HAP-1 (cell line): ENCODE measurements at regions not wholly inside any gene's neighbourhood (a gene's known extent, or its start where the extent isn't known, plus 50 kb on each side); places are given as distances from the start of the nearest gene placed in this dataset.

ENCODE experiments used
- DNase-seq, 2 experiments: peaks; one replicate each; pipeline ENCODE4 v3.0.0-alpha.2; 2016 to 2020; ENCODE audit warnings: low spot score in 2 of 2
- H3K27me3 ChIP-seq: fragments of 250-450 bp; sonication (Bioruptor Pico); 2 replicates; pipeline ENCODE4 v1.5.1; 2020; ENCODE audit warnings: low read depth, mild to moderate bottlenecking, moderate library complexity
- H3K36me3 ChIP-seq: fragments of 250-450 bp; sonication (Bioruptor Pico); replicated peaks from 2 replicates; pipeline ENCODE4 v1.5.1; 2020; ENCODE audit warnings: mild to moderate bottlenecking
- H3K4me1 ChIP-seq: fragments of 250-450 bp; sonication (Bioruptor Pico); 2 replicates; pipeline ENCODE4 v1.5.1; 2020; ENCODE audit warnings: mild to moderate bottlenecking
- H3K4me3 ChIP-seq: fragments of 250-450 bp; sonication (Bioruptor Pico); 2 replicates; pipeline ENCODE4 v1.5.1; 2020; ENCODE audit warnings: mild to moderate bottlenecking, moderate library complexity
- H3K9me3 ChIP-seq: fragments of 250-450 bp; sonication (Bioruptor Pico); 2 replicates; pipeline ENCODE4 v1.5.1; 2020; ENCODE audit warnings: mild to moderate bottlenecking, moderate library complexity
- in situ Hi-C: fragments of 300-500 bp; cut with MboI; formaldehyde crosslinking; loops from 3 replicates; pipeline ENCODE4 v1.14.3; 2020; ENCODE audit warnings: low sequenced_read_pairs, inconsistent platforms, mixed read lengths

DNA sequence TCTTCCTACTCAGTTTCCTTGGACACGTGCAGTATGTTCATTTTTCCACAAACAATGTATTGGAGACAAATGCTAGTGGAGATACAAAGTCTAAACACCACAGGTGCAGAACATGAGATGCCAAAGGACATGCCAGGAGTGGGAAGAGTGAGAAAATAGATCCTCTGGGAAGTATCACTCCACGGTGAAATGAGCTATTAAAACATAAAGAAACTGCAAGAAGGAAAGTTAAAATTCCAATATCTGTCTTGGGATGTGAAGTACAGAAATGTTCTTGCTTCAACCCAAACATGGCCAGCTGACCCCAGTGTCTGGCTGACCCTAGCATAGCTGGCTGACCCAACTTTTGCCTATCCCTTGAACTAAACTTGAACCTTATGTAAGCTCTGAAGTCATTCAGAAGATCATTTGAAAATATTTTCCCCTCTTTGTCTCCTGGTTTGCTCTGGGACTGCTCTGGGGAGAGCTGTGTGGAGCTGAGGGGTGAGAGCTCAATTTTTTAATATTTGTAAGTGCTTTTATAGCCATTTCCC is 59.5 kb downstream of the FZD1 start:
- H3K9me3 ChIP-seq = no peaks in the 10 kb centered on the region
- in situ Hi-C loops = no loop called here
- no peak overlapping the region for H3K4me3 ChIP-seq
- no peaks in the 10 kb centered on the region for H3K36me3 ChIP-seq
- H3K4me1 ChIP-seq = no peaks in the 10 kb centered on the region
- DNase-seq = no peak
- H3K27me3 ChIP-seq = no peaks in the 10 kb centered on the region

DNA sequence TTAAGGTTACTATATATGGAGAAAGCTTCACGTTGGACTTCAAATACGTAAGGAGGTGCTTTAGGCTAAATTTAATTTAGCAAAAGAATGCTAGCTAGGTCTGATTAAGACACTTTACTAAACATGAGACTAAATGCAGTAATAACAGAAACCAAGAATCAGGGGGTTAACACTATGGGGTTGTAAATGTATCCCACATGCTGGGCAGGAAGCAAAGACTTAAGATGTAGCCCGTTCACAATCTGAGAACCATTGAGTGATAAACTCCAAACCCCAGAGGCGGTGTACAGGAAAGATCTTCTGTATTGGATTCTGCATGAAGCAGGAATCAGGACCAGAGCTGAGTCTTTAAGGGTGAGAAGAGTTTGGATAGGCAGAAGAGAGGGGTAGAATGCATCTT is 60.4 kb downstream of the FZD1 start:
- Histone ChIP-seq H3K36me3 (no peaks in the 10 kb centered on the region), H3K4me3 (no peak overlapping the region), H3K4me1 (no peaks in the 10 kb centered on the region), H3K9me3 (no peaks in the 10 kb centered on the region), H3K27me3 (no peaks in the 10 kb centered on the region)
- no peak for DNase-seq
- in situ Hi-C loops = no loop called here

DNA sequence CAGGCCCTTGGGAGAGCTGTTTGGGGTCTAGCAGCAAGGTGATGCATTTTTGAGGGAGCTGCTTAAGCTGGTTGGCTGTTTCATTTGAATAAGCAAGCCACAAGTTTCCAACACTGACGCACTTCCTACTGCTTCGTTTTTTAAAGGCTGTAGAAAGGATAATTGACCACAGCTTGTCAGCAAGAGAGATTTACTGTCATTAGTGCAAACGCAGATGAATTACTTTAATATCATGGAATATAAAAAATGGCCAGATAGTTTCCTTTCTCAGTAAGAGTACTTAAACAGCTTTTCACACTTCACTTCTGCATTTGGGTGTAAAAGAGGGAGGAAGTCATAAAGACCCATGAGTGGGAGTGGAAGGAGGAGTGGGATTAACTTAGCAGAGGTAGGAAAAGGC is 61.5 kb downstream of the FZD1 start:
- H3K4me3 ChIP-seq = no peak overlapping the region
- H3K36me3 ChIP-seq = no peaks in the 10 kb centered on the region
- H3K27me3 ChIP-seq = no peaks in the 10 kb centered on the region
- in situ Hi-C loops = no loop called here
- H3K9me3 ChIP-seq = no peaks in the 10 kb centered on the region
- peaks cover 3% of the 10 kb centered on the region; the same call in 1 of the 2 replicates for H3K4me1 ChIP-seq
- DNase-seq = no peak

DNA sequence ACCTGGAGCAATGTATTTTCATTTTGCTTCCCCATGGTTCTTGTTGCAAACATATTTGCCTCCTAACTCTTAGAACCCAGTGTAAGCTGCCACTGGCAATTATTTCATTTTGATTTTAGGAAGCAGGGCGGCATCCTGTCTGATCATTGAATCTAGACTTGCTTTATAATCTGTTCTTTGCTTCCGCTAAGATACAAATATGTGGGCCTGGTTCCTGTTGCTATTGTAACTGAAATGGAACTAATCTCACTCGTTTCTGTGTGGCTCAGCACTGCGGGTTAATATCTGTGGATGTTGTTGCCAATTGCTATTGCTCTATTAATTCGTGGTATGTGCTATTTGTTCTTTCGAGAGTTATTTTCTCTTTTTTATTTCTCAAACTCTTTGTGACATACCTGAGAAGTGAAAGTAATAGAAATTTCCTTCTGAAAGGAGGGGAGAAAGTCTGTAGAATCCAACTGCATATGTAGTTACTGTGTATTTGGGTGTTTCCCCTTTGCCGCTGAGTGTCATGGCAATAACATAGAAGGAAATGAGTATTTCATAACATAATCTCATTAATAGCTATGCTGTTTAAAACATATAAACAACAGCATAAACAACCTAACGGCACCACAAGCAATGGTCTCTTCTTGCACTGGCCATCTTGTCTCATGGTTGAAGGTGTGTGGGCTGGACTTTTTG is 62.4 kb downstream of the FZD1 start:
- no peak for DNase-seq
- Histone ChIP-seq H3K36me3 (no peaks in the 10 kb centered on the region), H3K9me3 (no peaks in the 10 kb centered on the region), H3K4me1 (peaks cover 3% of the 10 kb centered on the region; the same call in 1 of the 2 replicates), H3K27me3 (no peaks in the 10 kb centered on the region), H3K4me3 (no peak overlapping the region)
- in situ Hi-C loops = no loop called here

DNA sequence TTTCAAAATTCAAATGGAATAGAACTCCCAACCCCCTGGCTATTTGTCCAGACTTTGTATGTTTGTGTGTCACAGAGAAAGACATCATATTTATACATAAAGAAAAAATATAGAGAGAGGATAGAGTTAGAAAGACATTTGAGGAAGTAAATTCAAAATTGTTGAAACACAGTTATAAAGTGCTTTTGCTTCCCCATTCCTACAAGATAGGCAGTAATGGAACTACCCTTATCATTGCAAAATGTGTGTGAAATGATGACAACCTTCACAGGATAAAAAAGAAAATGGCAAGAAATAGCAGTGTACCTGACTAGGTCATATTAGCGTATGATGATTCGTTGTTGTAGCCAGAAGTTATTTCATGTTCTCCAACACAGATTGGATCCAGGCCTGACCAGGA is 63.1 kb downstream of the FZD1 start:
- Histone ChIP-seq H3K9me3 (no peaks in the 10 kb centered on the region), H3K4me3 (no peak overlapping the region), H3K27me3 (no peaks in the 10 kb centered on the region), H3K36me3 (no peaks in the 10 kb centered on the region), H3K4me1 (peaks cover 3% of the 10 kb centered on the region; the same call in 1 of the 2 replicates)
- no peak for DNase-seq
- in situ Hi-C loops = no loop called here

DNA sequence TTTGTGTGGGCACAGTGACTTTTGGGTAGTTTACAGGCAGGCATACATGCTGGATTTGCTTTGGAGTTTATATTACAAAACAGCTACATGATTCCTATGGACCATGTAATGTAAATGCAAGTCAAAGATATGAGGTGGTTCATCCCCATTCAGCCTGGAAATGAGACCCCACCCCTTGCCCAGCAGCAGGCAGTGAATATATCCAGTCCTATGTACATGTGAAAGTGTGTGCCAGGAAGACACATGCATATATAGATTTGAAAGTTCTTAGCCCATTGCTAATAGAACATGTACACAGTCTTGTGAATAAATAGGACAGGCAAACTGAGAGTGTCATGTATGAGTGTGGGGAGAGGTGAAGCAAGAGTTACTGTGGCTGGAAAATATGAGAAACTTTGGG is 65.3 kb downstream of the FZD1 start:
- H3K4me3 ChIP-seq = no peak overlapping the region
- H3K27me3 ChIP-seq = no peaks in the 10 kb centered on the region
- H3K4me1 ChIP-seq = peaks cover 3% of the 10 kb centered on the region; the same call in 1 of the 2 replicates
- no peaks in the 10 kb centered on the region for H3K9me3 ChIP-seq
- DNase-seq = no peak
- in situ Hi-C loops = no loop called here
- H3K36me3 ChIP-seq = no peaks in the 10 kb centered on the region

DNA sequence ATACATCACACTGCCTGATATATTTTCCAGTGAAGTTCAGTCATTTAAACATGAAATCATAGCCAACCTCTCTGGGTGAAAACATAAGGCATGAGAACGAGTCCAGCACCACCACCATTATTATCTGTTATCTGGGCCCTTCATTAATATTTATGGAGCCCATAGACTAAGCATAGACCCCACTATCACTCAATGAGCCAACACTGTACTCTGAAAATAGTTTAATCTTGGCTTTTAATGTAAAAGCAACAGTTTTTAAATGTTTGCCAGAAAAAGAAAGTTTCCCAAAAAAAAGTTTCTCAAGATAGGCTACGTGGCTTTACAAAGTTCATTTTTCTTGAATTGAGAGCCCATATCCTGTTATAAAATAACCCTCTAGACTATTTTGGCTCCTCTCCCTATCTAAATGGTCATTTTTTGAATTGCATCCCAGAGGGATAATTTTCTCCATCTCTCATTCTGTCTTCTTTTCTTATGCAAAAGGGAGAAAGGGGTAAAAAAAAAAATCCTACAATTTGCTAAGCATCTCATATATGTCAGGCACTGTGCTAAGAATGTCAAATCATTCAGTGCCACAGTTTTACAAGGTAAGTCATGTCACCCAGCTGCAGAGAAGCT is 66.1 kb downstream of the FZD1 start:
- DNase-seq = peak in 1 of 2 experiments; percentile 44
- H3K27me3 ChIP-seq = no peaks in the 10 kb centered on the region
- in situ Hi-C loops = no loop called here
- H3K4me3 ChIP-seq = no peak overlapping the region
- H3K9me3 ChIP-seq = no peaks in the 10 kb centered on the region
- no peaks in the 10 kb centered on the region for H3K36me3 ChIP-seq
- peaks cover 3% of the 10 kb centered on the region; the same call in 1 of the 2 replicates for H3K4me1 ChIP-seq

DNA sequence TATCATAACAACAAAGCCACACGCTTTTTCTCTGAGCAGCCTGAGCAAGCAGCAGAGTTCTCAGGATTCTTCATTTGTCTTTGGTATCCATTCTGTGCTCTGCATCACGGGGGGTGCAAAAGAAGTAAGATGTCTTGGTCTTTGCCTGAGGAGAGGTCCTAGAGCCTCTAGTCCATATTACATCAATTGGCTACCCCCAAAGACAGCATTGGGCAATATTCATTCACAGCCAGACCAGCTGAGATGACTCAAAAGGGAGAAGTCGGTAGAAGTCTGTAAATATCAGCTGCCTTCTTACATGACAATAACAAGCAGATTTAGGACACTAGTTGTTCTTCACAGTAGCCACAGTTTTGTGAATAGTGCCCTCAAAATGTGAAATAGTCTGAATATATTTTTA is 66.6 kb downstream of the FZD1 start:
- no peaks in the 10 kb centered on the region for H3K27me3 ChIP-seq
- in situ Hi-C loops = no loop called here
- H3K4me1 ChIP-seq = peaks cover 3% of the 10 kb centered on the region; the same call in 1 of the 2 replicates
- H3K4me3 ChIP-seq = no peak overlapping the region
- DNase-seq = no peak
- no peaks in the 10 kb centered on the region for H3K9me3 ChIP-seq
- no peaks in the 10 kb centered on the region for H3K36me3 ChIP-seq

DNA sequence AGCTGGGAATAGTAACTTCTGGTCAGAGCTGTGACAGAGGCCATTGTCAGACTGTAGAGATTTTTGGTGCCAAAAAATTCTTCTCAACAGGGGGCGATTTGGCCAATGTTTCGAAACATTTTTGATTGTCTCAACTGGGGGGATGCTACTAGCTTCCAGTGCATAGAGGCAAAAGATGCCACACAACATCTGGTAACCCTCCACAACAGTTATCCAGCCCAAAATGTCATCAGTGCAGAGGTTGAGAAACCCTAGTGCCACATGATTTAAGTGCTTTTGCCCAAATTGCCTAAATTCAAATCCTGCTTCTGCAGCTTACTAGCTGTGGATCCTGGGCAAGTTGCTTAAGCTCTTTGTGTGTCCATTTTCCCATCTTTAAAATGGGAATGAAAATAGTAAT is 71.9 kb downstream of the FZD1 start:
- DNase-seq = no peak
- H3K4me1 ChIP-seq = no peaks in the 10 kb centered on the region
- no peak overlapping the region for H3K4me3 ChIP-seq
- in situ Hi-C loops = no loop called here
- H3K36me3 ChIP-seq = no peaks in the 10 kb centered on the region
- no peaks in the 10 kb centered on the region for H3K27me3 ChIP-seq
- no peaks in the 10 kb centered on the region for H3K9me3 ChIP-seq

DNA sequence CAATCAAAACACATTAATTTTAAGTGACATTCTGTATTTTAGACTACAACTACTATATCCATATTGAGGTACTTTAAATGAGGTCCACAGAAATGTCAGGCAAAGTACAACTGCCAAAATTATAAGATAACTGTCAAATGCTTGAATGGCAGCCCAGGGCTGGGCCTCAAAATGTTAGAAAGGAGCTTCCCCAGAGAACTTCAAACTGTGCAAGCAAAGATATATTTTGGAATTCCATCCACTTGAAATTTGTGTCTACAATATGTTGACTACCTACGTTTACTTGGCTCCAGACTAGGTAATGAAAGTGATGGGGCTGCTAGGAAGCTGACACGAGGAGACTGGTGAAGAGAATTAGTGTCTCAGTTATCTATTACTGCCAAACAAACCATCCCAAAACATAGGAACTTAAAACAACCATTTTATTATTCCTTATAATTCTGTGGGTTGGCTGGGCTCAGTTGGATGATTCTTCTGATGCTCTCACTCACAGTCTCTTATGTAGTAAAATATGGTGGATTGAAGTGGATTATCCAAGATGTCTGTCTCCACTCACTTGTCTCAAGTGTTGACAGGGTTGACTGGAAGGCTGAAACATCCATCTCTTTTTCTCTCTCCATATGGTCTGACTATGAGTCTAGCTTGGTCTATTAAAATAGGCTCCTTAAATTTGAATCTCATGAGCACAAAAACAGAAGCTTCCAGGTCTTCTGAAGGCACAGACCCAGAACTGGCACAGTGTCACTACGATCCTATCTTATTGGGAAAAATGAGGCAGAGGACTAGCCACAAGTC is 74.2 kb downstream of the FZD1 start:
- H3K9me3 ChIP-seq = no peaks in the 10 kb centered on the region
- no peak overlapping the region for H3K4me3 ChIP-seq
- in situ Hi-C loops = no loop called here
- no peak for DNase-seq
- no peaks in the 10 kb centered on the region for H3K27me3 ChIP-seq
- H3K4me1 ChIP-seq = no peaks in the 10 kb centered on the region
- no peaks in the 10 kb centered on the region for H3K36me3 ChIP-seq

DNA sequence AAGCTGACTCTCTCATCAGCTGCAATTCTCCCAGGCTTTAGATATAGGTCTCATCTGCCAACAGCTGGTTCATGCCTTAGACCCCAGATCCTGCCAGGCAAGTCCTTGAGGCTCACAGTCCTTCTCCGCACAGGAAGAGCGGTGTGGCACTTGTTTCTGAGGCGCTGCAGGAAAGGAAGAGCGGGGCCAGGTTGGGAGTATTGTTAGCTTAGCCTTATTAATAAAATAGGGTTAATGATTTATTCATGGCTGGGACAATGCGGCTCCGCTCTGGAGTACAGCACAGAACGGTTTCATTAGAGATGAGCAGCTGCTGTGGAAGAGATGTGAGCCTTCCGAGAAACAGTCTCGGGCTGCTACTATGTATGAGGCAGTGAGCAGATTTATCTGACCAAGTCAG is 78.1 kb downstream of the FZD1 start:
- in situ Hi-C loops = no loop called here

DNA sequence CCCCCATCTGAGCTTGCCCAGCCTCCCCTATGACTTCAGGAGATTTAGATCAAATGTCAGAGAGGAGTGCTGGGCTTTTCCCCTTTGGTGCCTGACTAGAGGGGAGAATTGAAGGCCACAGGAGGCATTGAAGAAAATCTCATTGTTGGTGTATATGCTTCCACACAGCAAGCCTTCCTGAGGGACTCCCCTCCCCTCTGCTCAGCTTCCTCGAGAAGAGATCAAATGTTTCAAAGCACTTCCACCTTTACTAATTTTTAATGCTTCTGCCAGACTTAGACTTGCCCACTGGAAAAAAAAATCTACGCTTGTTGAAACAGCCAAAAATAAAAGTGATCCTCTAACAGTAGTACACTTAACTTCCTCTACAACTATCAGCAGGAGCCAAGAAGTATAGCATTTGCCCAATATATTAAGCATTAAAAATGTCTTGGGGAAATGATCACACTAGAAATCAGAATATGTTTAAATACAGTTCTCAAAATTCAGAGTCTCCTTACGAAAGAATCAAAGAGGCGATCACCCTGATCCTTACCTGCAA is 79.3 kb downstream of the FZD1 start:
- Histone ChIP-seq H3K4me3 (no peak overlapping the region), H3K9me3 (no peaks in the 10 kb centered on the region), H3K27me3 (no peaks in the 10 kb centered on the region), H3K4me1 (no peaks in the 10 kb centered on the region), H3K36me3 (no peaks in the 10 kb centered on the region)
- in situ Hi-C loops = no loop called here
- no peak for DNase-seq

More for the DNA sequence above, 78.1 kb downstream of the FZD1 start:
- Histone ChIP-seq H3K36me3 (no peaks in the 10 kb centered on the region), H3K4me1 (no peaks in the 10 kb centered on the region), H3K9me3 (no peaks in the 10 kb centered on the region), H3K27me3 (no peaks in the 10 kb centered on the region), H3K4me3 (no peak overlapping the region)
- DNase-seq = no peak

DNA sequence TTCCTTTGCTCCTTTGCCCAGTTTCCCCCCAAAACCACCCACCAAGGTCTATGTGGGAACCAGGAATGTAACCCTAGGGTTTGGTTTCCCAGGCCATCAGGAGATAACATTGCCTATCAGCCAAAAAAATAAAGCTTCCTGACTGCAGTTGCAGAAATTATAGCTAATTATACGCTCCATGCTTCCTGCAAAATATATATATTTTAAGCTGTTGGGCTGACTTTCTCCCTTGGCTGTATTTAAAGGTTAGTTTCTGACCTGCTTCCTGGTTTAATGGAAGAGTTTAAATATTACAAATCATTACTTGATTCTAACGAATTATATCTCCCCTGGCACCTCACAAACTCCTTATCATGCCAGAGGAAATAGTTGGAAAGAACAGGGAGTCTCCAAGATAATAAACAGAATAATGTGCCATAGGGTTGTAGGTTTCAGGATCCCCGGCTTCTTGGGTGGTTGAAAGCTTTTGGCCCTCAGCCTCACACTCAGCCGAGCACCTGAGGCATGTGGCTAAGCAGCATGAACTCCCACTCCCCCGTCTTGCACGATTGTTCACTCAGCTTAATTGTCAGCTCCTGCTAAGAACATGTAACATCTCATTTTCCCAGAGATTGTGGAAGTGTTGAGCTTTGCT is 79.9 kb downstream of the FZD1 start:
- Histone ChIP-seq H3K9me3 (no peaks in the 10 kb centered on the region), H3K4me3 (no peak overlapping the region), H3K27me3 (no peaks in the 10 kb centered on the region), H3K36me3 (no peaks in the 10 kb centered on the region), H3K4me1 (no peaks in the 10 kb centered on the region)
- no peak for DNase-seq
- in situ Hi-C loops = no loop called here
